ENCODE measurements at regions not wholly inside any gene's neighbourhood (a gene's known extent, or its start where the extent isn't known, plus 50 kb on each side); places are given as distances from the start of the nearest gene placed in this dataset.

- TF ChIP-seq CTCF (IDR thresholded peaks at IDR 0.05) (no peak), POLR2A (IDR thresholded peaks at IDR 0.05) (no peak), POLR2AphosphoS5 (IDR thresholded peaks at IDR 0.05) (no peak)
Observed at GRCh38 chr1:81562934-81563333, 237.8 kb upstream of the ADGRL2 start.

Measured in prostate gland (tissue), 2 donors.